Mesothelial cell of epicardium (in vitro differentiated cells): ENCODE measurements at regions not wholly inside any gene's neighbourhood (a gene's known extent, or its start where the extent isn't known, plus 50 kb on each side); places are given as distances from the start of the nearest gene placed in this dataset.

Source experiments
- DNase-seq, 2 experiments: peaks; one replicate each; pipeline ENCODE4 v3.0.0; 2021; ENCODE audit warnings: low spot score in 2 of 2; ENCODE audit not compliant: unreplicated experiment in 2 of 2
- H3K27ac Mint-ChIP-seq: 2 replicates; pipeline ENCODE4 v1.8.0; 2021; ENCODE audit warnings: mixed read lengths
- H3K27me3 Mint-ChIP-seq: 2 replicates; pipeline ENCODE4 v1.8.0; 2021; ENCODE audit warnings: low read depth, mixed read lengths
- H3K36me3 Mint-ChIP-seq: 2 replicates; pipeline ENCODE4 v1.8.0; 2021; ENCODE audit warnings: mixed read lengths
- H3K4me1 Mint-ChIP-seq: 2 replicates; pipeline ENCODE4 v1.8.0; 2021; ENCODE audit warnings: mixed read lengths
- H3K4me3 Mint-ChIP-seq: 2 replicates; pipeline ENCODE4 v1.8.0; 2021; ENCODE audit warnings: mild to moderate bottlenecking, moderate library complexity, mixed read lengths
- H3K9me3 Mint-ChIP-seq: 2 replicates; pipeline ENCODE4 v1.8.0; 2021; ENCODE audit warnings: mixed read lengths
- TF ChIP-seq, protein P1 (sequence below): fragments of 200-600 bp; sonication (generic); IDR thresholded peaks from one replicate; pipeline ENCODE4 v1.5.0; 2021; ENCODE audit warnings: antibody characterized with exemption; ENCODE audit not compliant: unreplicated experiment

DNA sequence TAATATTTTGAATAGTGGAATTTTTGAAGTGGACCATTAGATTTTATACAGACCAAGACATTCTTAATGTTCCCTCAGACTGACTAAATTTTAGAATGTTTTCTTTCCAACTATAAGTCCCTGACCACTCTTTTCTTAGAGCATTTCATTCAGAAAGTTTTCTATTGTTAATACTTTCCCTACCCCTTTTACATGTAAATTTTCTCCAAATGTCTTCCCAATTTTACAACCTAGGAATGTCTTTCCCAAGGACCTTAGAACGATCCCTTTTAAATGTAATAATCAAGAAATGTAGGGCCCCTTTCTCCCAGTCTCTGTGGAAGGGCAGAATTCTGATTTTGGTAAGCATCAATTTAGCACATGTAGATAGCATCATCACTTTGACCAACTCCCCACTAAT is 730.0 kb upstream of the B3GALT2 start:
- Mint-ChIP-seq H3K27me3 (no peaks in the 10 kb centered on the region), H3K4me3 (no peak overlapping the region), H3K27ac (no peak overlapping the region), H3K36me3 (no peaks in the 10 kb centered on the region), H3K4me1 (peaks cover 13% of the 10 kb centered on the region), H3K9me3 (peaks cover 13% of the 10 kb centered on the region)
- TF ChIP-seq, protein P1, sequence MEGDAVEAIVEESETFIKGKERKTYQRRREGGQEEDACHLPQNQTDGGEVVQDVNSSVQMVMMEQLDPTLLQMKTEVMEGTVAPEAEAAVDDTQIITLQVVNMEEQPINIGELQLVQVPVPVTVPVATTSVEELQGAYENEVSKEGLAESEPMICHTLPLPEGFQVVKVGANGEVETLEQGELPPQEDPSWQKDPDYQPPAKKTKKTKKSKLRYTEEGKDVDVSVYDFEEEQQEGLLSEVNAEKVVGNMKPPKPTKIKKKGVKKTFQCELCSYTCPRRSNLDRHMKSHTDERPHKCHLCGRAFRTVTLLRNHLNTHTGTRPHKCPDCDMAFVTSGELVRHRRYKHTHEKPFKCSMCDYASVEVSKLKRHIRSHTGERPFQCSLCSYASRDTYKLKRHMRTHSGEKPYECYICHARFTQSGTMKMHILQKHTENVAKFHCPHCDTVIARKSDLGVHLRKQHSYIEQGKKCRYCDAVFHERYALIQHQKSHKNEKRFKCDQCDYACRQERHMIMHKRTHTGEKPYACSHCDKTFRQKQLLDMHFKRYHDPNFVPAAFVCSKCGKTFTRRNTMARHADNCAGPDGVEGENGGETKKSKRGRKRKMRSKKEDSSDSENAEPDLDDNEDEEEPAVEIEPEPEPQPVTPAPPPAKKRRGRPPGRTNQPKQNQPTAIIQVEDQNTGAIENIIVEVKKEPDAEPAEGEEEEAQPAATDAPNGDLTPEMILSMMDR: no peak
- DNase-seq: no peak

DNA sequence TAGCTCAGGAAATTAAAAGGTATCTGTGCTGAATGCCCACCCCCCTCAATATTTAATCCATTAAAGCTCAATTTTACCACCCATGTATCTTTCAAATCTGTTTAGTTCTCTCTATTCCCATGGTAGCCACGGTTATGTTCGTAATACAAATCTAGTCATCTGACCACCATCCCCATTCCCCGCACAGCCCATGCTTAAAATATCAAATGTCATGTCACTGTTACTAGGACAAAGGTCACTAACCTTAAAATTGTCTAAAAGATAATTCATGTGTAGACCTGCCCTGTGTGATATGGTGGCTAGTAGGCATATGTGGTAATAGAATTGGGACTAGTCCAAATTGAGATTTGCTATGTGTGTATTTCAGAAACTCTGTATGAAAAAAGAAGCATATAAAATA is 728.5 kb upstream of the B3GALT2 start:
- H3K4me3 Mint-ChIP-seq: no peak overlapping the region
- no peak for DNase-seq
- no peaks in the 10 kb centered on the region for H3K27me3 Mint-ChIP-seq
- H3K27ac Mint-ChIP-seq: no peak overlapping the region
- peaks cover 5% of the 10 kb centered on the region for H3K4me1 Mint-ChIP-seq
- TF ChIP-seq, protein P1: no peak
- H3K36me3 Mint-ChIP-seq: no peaks in the 10 kb centered on the region
- peaks cover 10% of the 10 kb centered on the region for H3K9me3 Mint-ChIP-seq

DNA sequence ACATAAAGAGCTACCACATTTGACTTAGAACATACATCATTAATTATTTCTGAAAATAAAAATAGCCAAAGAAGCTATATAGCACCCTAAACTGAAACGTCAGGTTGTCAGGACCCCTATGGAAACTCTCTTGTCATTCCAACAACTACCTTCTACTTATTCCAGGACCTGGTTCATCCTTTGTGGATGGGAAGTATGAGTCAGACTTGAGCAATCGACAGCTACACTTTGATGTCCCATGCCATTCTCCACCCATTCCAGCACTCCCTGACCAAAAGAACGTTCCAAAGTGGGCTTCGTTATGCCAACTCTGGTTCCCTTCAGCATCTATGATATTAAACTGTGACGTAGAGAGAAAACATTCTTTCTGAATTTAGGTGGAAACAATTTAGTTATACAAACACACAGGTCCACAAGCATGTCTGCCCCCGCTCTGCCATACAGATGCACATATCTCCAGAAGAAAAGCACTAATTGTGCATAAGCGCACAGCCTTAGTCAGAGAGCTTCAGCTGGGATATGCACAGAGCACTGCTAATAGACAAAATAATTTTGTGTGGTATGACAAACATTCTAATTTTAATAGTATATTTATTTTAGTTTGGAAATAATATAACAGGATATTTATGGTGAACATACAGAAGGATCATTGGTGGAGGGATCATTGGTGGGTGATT is 723.1 kb upstream of the B3GALT2 start:
- Mint-ChIP-seq H3K4me3 (no peak overlapping the region), H3K27ac (no peak overlapping the region), H3K27me3 (no peaks in the 10 kb centered on the region), H3K4me1 (peaks cover 6% of the 10 kb centered on the region), H3K36me3 (no peaks in the 10 kb centered on the region), H3K9me3 (peaks cover 6% of the 10 kb centered on the region)
- DNase-seq: no peak
- TF ChIP-seq, protein P1: no peak

DNA sequence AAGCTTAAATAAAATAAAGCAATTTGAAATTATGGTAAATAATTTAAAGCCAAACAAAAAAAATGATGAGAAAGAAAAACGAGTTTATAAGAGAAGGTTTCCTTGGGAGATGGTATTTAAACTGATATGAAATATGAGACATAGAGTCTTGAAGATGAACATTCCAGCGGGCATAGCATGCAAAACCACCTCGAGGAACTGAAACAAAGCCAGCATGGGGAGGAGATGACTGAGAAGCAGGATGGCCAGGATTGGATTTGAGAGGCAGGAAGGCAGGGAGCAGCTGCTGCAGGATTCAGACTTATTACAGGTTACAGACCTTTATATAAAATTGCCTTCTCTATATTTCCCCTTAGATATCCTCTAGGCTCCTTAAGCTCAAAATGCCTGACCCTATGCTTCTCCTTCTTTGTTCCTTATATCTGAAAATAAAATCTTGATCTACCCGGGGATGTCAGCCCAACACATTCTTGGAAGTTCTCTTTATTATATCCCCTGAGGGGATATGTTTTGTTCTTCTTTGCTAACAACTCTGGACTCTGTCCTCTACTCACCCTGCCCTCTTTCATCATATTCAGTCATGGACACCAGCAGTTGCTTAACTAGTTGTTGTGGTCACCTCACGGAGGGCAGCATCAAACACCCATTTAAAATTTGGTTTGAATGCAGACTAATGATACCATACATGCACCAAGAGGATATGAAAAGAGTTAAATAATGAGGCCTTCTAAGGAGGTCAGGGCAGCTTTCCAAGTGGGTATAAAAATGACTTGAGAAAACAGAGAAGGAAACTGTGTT is 719.1 kb upstream of the B3GALT2 start:
- TF ChIP-seq, protein P1: no peak
- no peak for DNase-seq
- H3K27ac Mint-ChIP-seq: no peak overlapping the region
- H3K4me1 Mint-ChIP-seq: peaks cover 6% of the 10 kb centered on the region
- H3K36me3 Mint-ChIP-seq: no peaks in the 10 kb centered on the region
- H3K9me3 Mint-ChIP-seq: peaks cover 4% of the 10 kb centered on the region
- H3K4me3 Mint-ChIP-seq: no peak overlapping the region
- no peaks in the 10 kb centered on the region for H3K27me3 Mint-ChIP-seq

DNA sequence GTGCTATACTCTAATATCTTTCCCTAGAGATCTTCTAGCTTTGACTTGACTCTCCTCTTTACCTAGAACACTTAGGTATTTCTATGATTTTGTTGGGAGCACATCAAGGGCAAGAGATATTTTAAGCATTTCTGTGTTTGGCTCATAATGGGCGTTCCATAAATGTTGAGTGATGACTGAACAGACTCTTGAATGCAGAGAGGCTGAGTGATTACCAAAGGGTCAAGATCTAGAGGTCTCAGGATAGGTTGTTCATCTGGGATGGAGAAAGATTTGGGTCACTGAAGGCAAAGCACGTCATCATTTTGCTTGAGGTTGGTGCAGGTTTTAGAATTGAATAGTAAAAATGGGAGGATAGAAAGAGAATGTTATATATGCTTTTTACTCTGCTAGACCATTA is 705.4 kb upstream of the B3GALT2 start:
- Mint-ChIP-seq H3K27me3 (no peaks in the 10 kb centered on the region), H3K27ac (no peak overlapping the region), H3K36me3 (peaks cover 3% of the 10 kb centered on the region), H3K4me3 (no peak overlapping the region), H3K4me1 (peaks cover 4% of the 10 kb centered on the region), H3K9me3 (peaks cover 9% of the 10 kb centered on the region)
- DNase-seq: no peak
- TF ChIP-seq, protein P1: no peak
